ENCODE measurements at regions not wholly inside any gene's neighbourhood (a gene's known extent, or its start where the extent isn't known, plus 50 kb on each side); places are given as distances from the start of the nearest gene placed in this dataset.

GRCh38 chr3:181086011-181086410 is 96.5 kb upstream of the DNAJC19 start:
- H3K27me3 ChIP-seq (ENCODE audit: control insufficient read depth in 5 of 5, insufficient read depth in 4 of 5, low read length in 5 of 5), result no peaks in the 10 kb centered on the region
- peaks cover 0 to 4% (median 0%) of the 10 kb centered on the region in 5 donors for H3K9me3 ChIP-seq (ENCODE audit: control insufficient read depth in 5 of 5, low read length in 5 of 5)
- H3K4me3 ChIP-seq (ENCODE audit: low read depth in 1 of 5, low read length in 5 of 5), result no peak overlapping the region
- H3K36me3 ChIP-seq (ENCODE audit: control insufficient read depth in 5 of 5, insufficient read depth in 5 of 5, low read length in 5 of 5), result no peaks in the 10 kb centered on the region
- H3K4me1 ChIP-seq (ENCODE audit: control insufficient read depth in 5 of 5, insufficient read depth in 5 of 5, low read length in 5 of 5), result no peaks in the 10 kb centered on the region
- H3K27ac ChIP-seq (ENCODE audit: low read depth, low read length), result no peak overlapping the region
- H3K9ac ChIP-seq (ENCODE audit: low read length in 5 of 5), result no peak overlapping the region

GRCh38 chr3:181081930-181082329 is 92.4 kb upstream of the DNAJC19 start:
- H3K4me3 ChIP-seq (ENCODE audit: low read depth in 1 of 5, low read length in 5 of 5), result no peak overlapping the region
- no peaks in the 10 kb centered on the region for H3K9me3 ChIP-seq (ENCODE audit: control insufficient read depth in 5 of 5, low read length in 5 of 5)
- H3K4me1 ChIP-seq (ENCODE audit: control insufficient read depth in 5 of 5, insufficient read depth in 5 of 5, low read length in 5 of 5), result no peaks in the 10 kb centered on the region
- H3K36me3 ChIP-seq (ENCODE audit: control insufficient read depth in 5 of 5, insufficient read depth in 5 of 5, low read length in 5 of 5), result no peaks in the 10 kb centered on the region
- H3K27ac ChIP-seq (ENCODE audit: low read depth, low read length), result no peak overlapping the region
- no peaks in the 10 kb centered on the region for H3K27me3 ChIP-seq (ENCODE audit: control insufficient read depth in 5 of 5, insufficient read depth in 4 of 5, low read length in 5 of 5)
- H3K9ac ChIP-seq (ENCODE audit: low read length in 5 of 5), result no peak overlapping the region

- Histone ChIP-seq H3K27ac (ENCODE audit: low read depth, low read length) (no peak overlapping the region), H3K4me3 (ENCODE audit: low read depth in 1 of 5, low read length in 5 of 5) (no peak overlapping the region), H3K4me1 (ENCODE audit: control insufficient read depth in 5 of 5, insufficient read depth in 5 of 5, low read length in 5 of 5) (no peaks in the 10 kb centered on the region), H3K27me3 (ENCODE audit: control insufficient read depth in 5 of 5, insufficient read depth in 4 of 5, low read length in 5 of 5) (no peaks in the 10 kb centered on the region), H3K9me3 (ENCODE audit: control insufficient read depth in 5 of 5, low read length in 5 of 5) (peaks cover 0 to 4% (median 0%) of the 10 kb centered on the region in 5 donors), H3K36me3 (ENCODE audit: control insufficient read depth in 5 of 5, insufficient read depth in 5 of 5, low read length in 5 of 5) (no peaks in the 10 kb centered on the region), H3K9ac (ENCODE audit: low read length in 5 of 5) (no peak overlapping the region)
These were observed 87.0 kb upstream of the DNAJC19 start for GRCh38 chr3:181076558-181076957.

- Histone ChIP-seq H3K9me3 (ENCODE audit: control insufficient read depth in 5 of 5, low read length in 5 of 5) (peaks cover 0 to 4% (median 0%) of the 10 kb centered on the region in 5 donors), H3K36me3 (ENCODE audit: control insufficient read depth in 5 of 5, insufficient read depth in 5 of 5, low read length in 5 of 5) (no peaks in the 10 kb centered on the region), H3K4me1 (ENCODE audit: control insufficient read depth in 5 of 5, insufficient read depth in 5 of 5, low read length in 5 of 5) (no peaks in the 10 kb centered on the region), H3K27ac (ENCODE audit: low read depth, low read length) (no peak overlapping the region), H3K4me3 (ENCODE audit: low read depth in 1 of 5, low read length in 5 of 5) (no peak overlapping the region), H3K9ac (ENCODE audit: low read length in 5 of 5) (no peak overlapping the region), H3K27me3 (ENCODE audit: control insufficient read depth in 5 of 5, insufficient read depth in 4 of 5, low read length in 5 of 5) (no peaks in the 10 kb centered on the region)
These were observed 85.6 kb upstream of the DNAJC19 start for GRCh38 chr3:181075098-181075497.

- no peak overlapping the region for H3K27ac ChIP-seq (ENCODE audit: low read depth, low read length)
- no peaks in the 10 kb centered on the region for H3K36me3 ChIP-seq (ENCODE audit: control insufficient read depth in 5 of 5, insufficient read depth in 5 of 5, low read length in 5 of 5)
- H3K9ac ChIP-seq (ENCODE audit: low read length in 5 of 5), result no peak overlapping the region
- no peaks in the 10 kb centered on the region for H3K27me3 ChIP-seq (ENCODE audit: control insufficient read depth in 5 of 5, insufficient read depth in 4 of 5, low read length in 5 of 5)
- no peaks in the 10 kb centered on the region for H3K9me3 ChIP-seq (ENCODE audit: control insufficient read depth in 5 of 5, low read length in 5 of 5)
- no peaks in the 10 kb centered on the region for H3K4me1 ChIP-seq (ENCODE audit: control insufficient read depth in 5 of 5, insufficient read depth in 5 of 5, low read length in 5 of 5)
- H3K4me3 ChIP-seq (ENCODE audit: low read depth in 1 of 5, low read length in 5 of 5), result no peak overlapping the region
These were observed 76.9 kb upstream of the DNAJC19 start for GRCh38 chr3:181066143-181067087.

GRCh38 chr3:181056136-181056732 is 66.7 kb upstream of the DNAJC19 start:
- H3K4me1 ChIP-seq (ENCODE audit: control insufficient read depth in 5 of 5, insufficient read depth in 5 of 5, low read length in 5 of 5), result no peaks in the 10 kb centered on the region

GRCh38 chr3:181054538-181054937 is 65.0 kb upstream of the DNAJC19 start:
- Histone ChIP-seq H3K9ac (ENCODE audit: low read length in 5 of 5) (no peak overlapping the region), H3K9me3 (ENCODE audit: control insufficient read depth in 5 of 5, low read length in 5 of 5) (no peaks in the 10 kb centered on the region), H3K27ac (ENCODE audit: low read depth, low read length) (no peak overlapping the region), H3K27me3 (ENCODE audit: control insufficient read depth in 5 of 5, insufficient read depth in 4 of 5, low read length in 5 of 5) (no peaks in the 10 kb centered on the region), H3K4me3 (ENCODE audit: low read depth in 1 of 5, low read length in 5 of 5) (no peak overlapping the region), H3K36me3 (ENCODE audit: control insufficient read depth in 5 of 5, insufficient read depth in 5 of 5, low read length in 5 of 5) (no peaks in the 10 kb centered on the region), H3K4me1 (ENCODE audit: control insufficient read depth in 5 of 5, insufficient read depth in 5 of 5, low read length in 5 of 5) (no peaks in the 10 kb centered on the region)

More at GRCh38 chr3:181056136-181056732, 66.7 kb upstream of the DNAJC19 start:
- H3K36me3 ChIP-seq (ENCODE audit: control insufficient read depth in 5 of 5, insufficient read depth in 5 of 5, low read length in 5 of 5), result no peaks in the 10 kb centered on the region
- no peak overlapping the region for H3K4me3 ChIP-seq (ENCODE audit: low read depth in 1 of 5, low read length in 5 of 5)
- H3K27me3 ChIP-seq (ENCODE audit: control insufficient read depth in 5 of 5, insufficient read depth in 4 of 5, low read length in 5 of 5), result no peaks in the 10 kb centered on the region
- no peak overlapping the region for H3K27ac ChIP-seq (ENCODE audit: low read depth, low read length)
- H3K9ac ChIP-seq (ENCODE audit: low read length in 5 of 5), result no peak overlapping the region
- no peaks in the 10 kb centered on the region for H3K9me3 ChIP-seq (ENCODE audit: control insufficient read depth in 5 of 5, low read length in 5 of 5)

GRCh38 chr3:181052256-181052655 is 62.7 kb upstream of the DNAJC19 start:
- Histone ChIP-seq H3K9ac (ENCODE audit: low read length in 5 of 5) (no peak overlapping the region), H3K9me3 (ENCODE audit: control insufficient read depth in 5 of 5, low read length in 5 of 5) (peaks cover 0 to 3% (median 0%) of the 10 kb centered on the region in 5 donors), H3K27me3 (ENCODE audit: control insufficient read depth in 5 of 5, insufficient read depth in 4 of 5, low read length in 5 of 5) (peaks cover 0 to 2% (median 0%) of the 10 kb centered on the region in 5 donors), H3K4me3 (ENCODE audit: low read depth in 1 of 5, low read length in 5 of 5) (no peak overlapping the region), H3K36me3 (ENCODE audit: control insufficient read depth in 5 of 5, insufficient read depth in 5 of 5, low read length in 5 of 5) (no peaks in the 10 kb centered on the region), H3K4me1 (ENCODE audit: control insufficient read depth in 5 of 5, insufficient read depth in 5 of 5, low read length in 5 of 5) (no peaks in the 10 kb centered on the region), H3K27ac (ENCODE audit: low read depth, low read length) (no peak overlapping the region)

GRCh38 chr3:181050738-181051137 is 61.2 kb upstream of the DNAJC19 start:
- Histone ChIP-seq H3K4me3 (ENCODE audit: low read depth in 1 of 5, low read length in 5 of 5) (no peak overlapping the region), H3K9ac (ENCODE audit: low read length in 5 of 5) (no peak overlapping the region), H3K27ac (ENCODE audit: low read depth, low read length) (no peak overlapping the region), H3K9me3 (ENCODE audit: control insufficient read depth in 5 of 5, low read length in 5 of 5) (peaks cover 0 to 6% (median 0%) of the 10 kb centered on the region in 5 donors), H3K27me3 (ENCODE audit: control insufficient read depth in 5 of 5, insufficient read depth in 4 of 5, low read length in 5 of 5) (peaks cover 0 to 3% (median 0%) of the 10 kb centered on the region in 5 donors), H3K36me3 (ENCODE audit: control insufficient read depth in 5 of 5, insufficient read depth in 5 of 5, low read length in 5 of 5) (no peaks in the 10 kb centered on the region), H3K4me1 (ENCODE audit: control insufficient read depth in 5 of 5, insufficient read depth in 5 of 5, low read length in 5 of 5) (no peaks in the 10 kb centered on the region)

- Histone ChIP-seq H3K27ac (ENCODE audit: low read depth, low read length) (no peak overlapping the region), H3K36me3 (ENCODE audit: control insufficient read depth in 5 of 5, insufficient read depth in 5 of 5, low read length in 5 of 5) (no peaks in the 10 kb centered on the region), H3K9ac (ENCODE audit: low read length in 5 of 5) (no peak overlapping the region), H3K9me3 (ENCODE audit: control insufficient read depth in 5 of 5, low read length in 5 of 5) (peaks cover 0 to 6% (median 2%) of the 10 kb centered on the region in 5 donors), H3K4me1 (ENCODE audit: control insufficient read depth in 5 of 5, insufficient read depth in 5 of 5, low read length in 5 of 5) (no peaks in the 10 kb centered on the region), H3K4me3 (ENCODE audit: low read depth in 1 of 5, low read length in 5 of 5) (no peak overlapping the region), H3K27me3 (ENCODE audit: control insufficient read depth in 5 of 5, insufficient read depth in 4 of 5, low read length in 5 of 5) (no peaks in the 10 kb centered on the region)
These were observed 50.5 kb upstream of the DNAJC19 start for GRCh38 chr3:181040030-181040429.
